ENCODE measurements at regions not wholly inside any gene's neighbourhood (a gene's known extent, or its start where the extent isn't known, plus 50 kb on each side); places are given as distances from the start of the nearest gene placed in this dataset.

DNA sequence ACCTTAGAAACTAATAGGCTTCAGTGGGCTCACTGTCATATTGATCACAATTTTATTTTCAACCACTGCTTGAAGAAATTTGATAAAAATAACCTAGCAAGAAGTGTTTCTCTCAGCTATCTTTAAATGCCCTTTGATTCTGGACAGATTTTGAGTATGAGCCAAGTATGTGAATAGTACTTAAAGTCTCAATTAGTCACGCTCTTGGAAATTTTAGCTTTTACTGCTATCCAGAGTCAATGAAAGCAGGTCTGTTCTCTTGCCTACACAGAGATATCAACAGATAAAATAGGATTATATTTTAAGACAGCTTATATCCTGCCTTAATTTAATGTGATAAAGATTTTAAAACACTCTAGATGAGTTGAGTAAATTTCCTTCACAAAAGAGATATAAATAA is 337.3 kb downstream of the CBLN2 start:
- H3K4me3 ChIP-seq (ENCODE audit: control insufficient read depth in 1 of 7, extremely low read depth in 1 of 7, insufficient read depth in 4 of 7, low read depth in 2 of 7, low read length in 6 of 7), result no peak overlapping the region
- no peak for DNase-seq
- CTCF ChIA-PET, result no interaction called here
- no peaks in the 10 kb centered on the region for H3K36me3 ChIP-seq (ENCODE audit: control insufficient read depth in 4 of 4, insufficient read depth in 4 of 4, low read length in 3 of 4)
- POLR2A ChIA-PET, result no interaction called here
- H3K27ac ChIP-seq (ENCODE audit: insufficient read depth in 1 of 2, low read depth in 1 of 2, low read length in 2 of 2, poor library complexity in 1 of 2, severe bottlenecking in 2 of 2), result no peak overlapping the region
- H3K9me3 ChIP-seq (ENCODE audit: control extremely low read depth in 1 of 5, control insufficient read depth in 4 of 5, insufficient read depth in 2 of 5, low read depth in 1 of 5, low read length in 4 of 5), result no peaks in the 10 kb centered on the region
- no peaks in the 10 kb centered on the region for H3K27me3 ChIP-seq (replicated peaks in 2 of 5; ENCODE audit: control insufficient read depth in 4 of 5, insufficient read depth in 5 of 5, low read length in 4 of 5)
- WGBS (ENCODE audit: insufficient coverage), result no CpG with 5 or more reads among the region's 1 CpG
- no peaks in the 10 kb centered on the region for H3K4me1 ChIP-seq (ENCODE audit: control extremely low read depth in 1 of 4, control insufficient read depth in 4 of 4, insufficient read depth in 4 of 4, low read length in 3 of 4)

DNA sequence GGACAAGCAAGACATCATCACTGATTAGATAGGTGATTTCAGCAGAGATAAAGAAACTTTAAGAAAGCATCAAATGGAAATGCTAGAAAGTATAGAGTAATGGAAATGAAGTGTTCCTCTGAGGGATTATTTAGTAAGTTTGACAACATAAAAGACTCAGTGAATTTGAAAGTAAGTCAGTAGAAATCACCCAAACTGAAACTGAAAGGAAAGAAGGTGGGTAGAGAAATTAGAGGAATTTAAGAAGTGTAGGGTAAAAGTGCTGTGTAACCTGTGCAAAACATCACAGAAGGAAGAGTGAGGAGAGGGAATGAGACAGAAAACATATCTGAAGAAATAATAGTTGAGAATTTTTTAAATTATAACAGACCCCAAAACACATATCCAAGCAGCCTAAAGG is 343.1 kb downstream of the CBLN2 start:
- ChIA-PET POLR2A (no interaction called here), CTCF (no interaction called here)
- DNase-seq, result no peak
- no peak overlapping the region for H3K27ac ChIP-seq (ENCODE audit: insufficient read depth in 1 of 2, low read depth in 1 of 2, low read length in 2 of 2, poor library complexity in 1 of 2, severe bottlenecking in 2 of 2)
- H3K27me3 ChIP-seq (replicated peaks in 2 of 5; ENCODE audit: control insufficient read depth in 4 of 5, insufficient read depth in 5 of 5, low read length in 4 of 5), result no peaks in the 10 kb centered on the region
- H3K4me1 ChIP-seq (ENCODE audit: control extremely low read depth in 1 of 4, control insufficient read depth in 4 of 4, insufficient read depth in 4 of 4, low read length in 3 of 4), result no peaks in the 10 kb centered on the region
- H3K4me3 ChIP-seq (ENCODE audit: control insufficient read depth in 1 of 7, extremely low read depth in 1 of 7, insufficient read depth in 4 of 7, low read depth in 2 of 7, low read length in 6 of 7), result no peak overlapping the region
- no peaks in the 10 kb centered on the region for H3K9me3 ChIP-seq (ENCODE audit: control extremely low read depth in 1 of 5, control insufficient read depth in 4 of 5, insufficient read depth in 2 of 5, low read depth in 1 of 5, low read length in 4 of 5)
- no peaks in the 10 kb centered on the region for H3K36me3 ChIP-seq (ENCODE audit: control insufficient read depth in 4 of 4, insufficient read depth in 4 of 4, low read length in 3 of 4)

DNA sequence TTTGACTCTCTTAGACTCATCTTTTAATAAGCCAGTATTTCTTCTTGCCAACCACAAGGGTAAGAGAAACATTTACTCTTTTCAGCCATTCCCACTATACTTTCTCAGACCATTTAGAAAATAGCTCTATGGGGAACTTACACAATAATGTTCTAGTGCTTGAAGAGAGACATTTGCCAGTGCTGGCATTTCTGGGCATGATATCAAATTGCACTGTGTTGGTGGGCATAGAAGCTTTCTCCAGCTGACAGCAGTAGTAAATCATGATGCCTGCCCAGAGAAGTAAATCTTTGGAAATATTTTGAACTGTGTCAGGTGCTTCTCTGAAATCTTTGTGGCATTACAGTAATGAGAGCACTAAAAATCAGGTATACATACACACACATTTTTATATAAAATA is 346.6 kb downstream of the CBLN2 start:
- no peaks in the 10 kb centered on the region for H3K36me3 ChIP-seq (ENCODE audit: control insufficient read depth in 4 of 4, insufficient read depth in 4 of 4, low read length in 3 of 4)
- H3K4me1 ChIP-seq (ENCODE audit: control extremely low read depth in 1 of 4, control insufficient read depth in 4 of 4, insufficient read depth in 4 of 4, low read length in 3 of 4), result no peaks in the 10 kb centered on the region
- no peak for DNase-seq
- H3K9me3 ChIP-seq (ENCODE audit: control extremely low read depth in 1 of 5, control insufficient read depth in 4 of 5, insufficient read depth in 2 of 5, low read depth in 1 of 5, low read length in 4 of 5), result no peaks in the 10 kb centered on the region
- no peak overlapping the region for H3K4me3 ChIP-seq (ENCODE audit: control insufficient read depth in 1 of 7, extremely low read depth in 1 of 7, insufficient read depth in 4 of 7, low read depth in 2 of 7, low read length in 6 of 7)
- POLR2A ChIA-PET, result no interaction called here
- H3K27ac ChIP-seq (ENCODE audit: insufficient read depth in 1 of 2, low read depth in 1 of 2, low read length in 2 of 2, poor library complexity in 1 of 2, severe bottlenecking in 2 of 2), result no peak overlapping the region
- H3K27me3 ChIP-seq (replicated peaks in 2 of 5; ENCODE audit: control insufficient read depth in 4 of 5, insufficient read depth in 5 of 5, low read length in 4 of 5), result no peaks in the 10 kb centered on the region
- CTCF ChIA-PET, result no interaction called here

DNA sequence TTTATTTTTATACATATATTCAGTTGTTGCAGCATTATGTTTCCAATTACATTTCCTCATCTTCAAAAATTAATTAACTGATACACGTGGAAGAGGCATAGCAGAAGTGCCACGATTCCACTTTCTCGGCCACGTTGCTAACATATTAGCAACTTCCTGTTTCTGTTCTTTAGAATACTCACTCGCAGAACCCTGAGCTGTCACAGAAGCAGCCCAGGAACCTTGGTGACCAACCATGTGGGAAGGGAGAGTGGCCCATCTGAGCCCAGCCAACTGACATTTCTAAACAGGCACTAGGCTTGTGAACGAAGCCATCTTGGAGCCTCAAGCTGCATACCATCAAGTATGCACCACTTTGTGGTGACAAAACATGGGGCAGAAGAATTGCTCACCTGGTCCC is 350.1 kb downstream of the CBLN2 start:
- no peak overlapping the region for H3K27ac ChIP-seq (ENCODE audit: insufficient read depth in 1 of 2, low read depth in 1 of 2, low read length in 2 of 2, poor library complexity in 1 of 2, severe bottlenecking in 2 of 2)
- H3K27me3 ChIP-seq (replicated peaks in 2 of 5; ENCODE audit: control insufficient read depth in 4 of 5, insufficient read depth in 5 of 5, low read length in 4 of 5), result no peaks in the 10 kb centered on the region
- no peak for DNase-seq
- ChIA-PET POLR2A (no interaction called here), CTCF (interaction anchor here (0.6 kb wide), 1 partner anchor 134 kb away, joined by 3 read pairs; no protein-coding TSS in a partner anchor)
- WGBS (ENCODE audit: insufficient coverage), result 87% methylated on average over 3 of the region's 6 CpGs
- no peak overlapping the region for H3K4me3 ChIP-seq (ENCODE audit: control insufficient read depth in 1 of 7, extremely low read depth in 1 of 7, insufficient read depth in 4 of 7, low read depth in 2 of 7, low read length in 6 of 7)
- no peaks in the 10 kb centered on the region for H3K36me3 ChIP-seq (ENCODE audit: control insufficient read depth in 4 of 4, insufficient read depth in 4 of 4, low read length in 3 of 4)
- no peaks in the 10 kb centered on the region for H3K4me1 ChIP-seq (ENCODE audit: control extremely low read depth in 1 of 4, control insufficient read depth in 4 of 4, insufficient read depth in 4 of 4, low read length in 3 of 4)
- H3K9me3 ChIP-seq (ENCODE audit: control extremely low read depth in 1 of 5, control insufficient read depth in 4 of 5, insufficient read depth in 2 of 5, low read depth in 1 of 5, low read length in 4 of 5), result no peaks in the 10 kb centered on the region

DNA sequence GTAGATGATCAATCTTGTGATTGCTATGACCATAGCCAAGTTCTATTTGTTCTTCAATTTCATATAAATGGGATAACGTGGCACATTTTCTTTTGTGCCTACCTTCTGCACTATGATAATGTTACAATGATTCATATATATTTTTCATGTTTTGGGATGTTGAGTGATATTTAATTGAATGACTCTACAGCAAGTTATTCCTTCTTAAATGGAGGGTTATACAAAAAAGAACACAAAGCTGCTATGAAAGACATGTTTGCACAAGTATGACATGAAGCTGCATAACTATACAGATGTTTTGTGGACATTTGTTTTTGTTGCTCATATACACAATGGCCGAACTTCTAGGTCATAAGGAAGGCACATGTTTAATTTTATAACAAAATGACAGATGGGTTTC is 356.2 kb downstream of the CBLN2 start:
- no peak overlapping the region for H3K4me3 ChIP-seq (ENCODE audit: control insufficient read depth in 1 of 7, extremely low read depth in 1 of 7, insufficient read depth in 4 of 7, low read depth in 2 of 7, low read length in 6 of 7)
- DNase-seq, result no peak
- no CpG with 5 or more reads among the region's 2 CpGs for WGBS (ENCODE audit: insufficient coverage)
- H3K36me3 ChIP-seq (ENCODE audit: control insufficient read depth in 4 of 4, insufficient read depth in 4 of 4, low read length in 3 of 4), result no peaks in the 10 kb centered on the region
- POLR2A ChIA-PET, result no interaction called here
- CTCF ChIA-PET, result no interaction called here
- H3K4me1 ChIP-seq (ENCODE audit: control extremely low read depth in 1 of 4, control insufficient read depth in 4 of 4, insufficient read depth in 4 of 4, low read length in 3 of 4), result no peaks in the 10 kb centered on the region
- H3K27me3 ChIP-seq (replicated peaks in 2 of 5; ENCODE audit: control insufficient read depth in 4 of 5, insufficient read depth in 5 of 5, low read length in 4 of 5), result no peaks in the 10 kb centered on the region
- H3K9me3 ChIP-seq (ENCODE audit: control extremely low read depth in 1 of 5, control insufficient read depth in 4 of 5, insufficient read depth in 2 of 5, low read depth in 1 of 5, low read length in 4 of 5), result no peaks in the 10 kb centered on the region
- no peak overlapping the region for H3K27ac ChIP-seq (ENCODE audit: insufficient read depth in 1 of 2, low read depth in 1 of 2, low read length in 2 of 2, poor library complexity in 1 of 2, severe bottlenecking in 2 of 2)

DNA sequence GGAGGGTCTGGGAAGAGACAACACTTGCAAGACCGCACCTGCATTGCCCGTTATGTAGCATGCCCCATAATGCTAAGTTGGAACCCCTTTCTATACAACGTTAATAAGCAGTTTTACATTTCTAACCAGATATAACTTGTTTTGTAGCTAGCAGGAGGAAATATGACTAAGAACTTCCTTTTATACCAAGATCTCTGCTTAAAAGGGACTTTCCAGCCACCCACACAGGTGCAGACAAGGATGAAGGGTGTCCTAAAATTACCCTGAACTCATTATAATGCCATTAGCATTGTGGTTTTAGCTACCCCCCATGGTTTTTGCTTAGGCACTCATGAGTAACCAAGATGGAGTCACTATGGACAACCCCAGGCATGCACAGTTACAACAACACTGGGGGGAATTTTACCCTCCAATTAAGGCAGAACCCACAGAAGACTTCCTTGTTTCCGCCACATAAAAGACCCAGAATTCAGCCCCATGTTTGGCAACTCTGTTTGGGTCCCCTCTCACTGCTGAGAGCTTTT is 362.8 kb downstream of the CBLN2 start:
- no peak for DNase-seq
- no peak overlapping the region for H3K4me3 ChIP-seq (ENCODE audit: control insufficient read depth in 1 of 7, extremely low read depth in 1 of 7, insufficient read depth in 4 of 7, low read depth in 2 of 7, low read length in 6 of 7)
- ChIA-PET POLR2A (no interaction called here), CTCF (no interaction called here)
- peaks cover 0 to 4% (median 0%) of the 10 kb centered on the region in 5 experiments for H3K9me3 ChIP-seq (ENCODE audit: control extremely low read depth in 1 of 5, control insufficient read depth in 4 of 5, insufficient read depth in 2 of 5, low read depth in 1 of 5, low read length in 4 of 5)
- 100% methylated on average over 2 of the region's 4 CpGs for WGBS (ENCODE audit: insufficient coverage)
- no peaks in the 10 kb centered on the region for H3K4me1 ChIP-seq (ENCODE audit: control extremely low read depth in 1 of 4, control insufficient read depth in 4 of 4, insufficient read depth in 4 of 4, low read length in 3 of 4)
- H3K27ac ChIP-seq (ENCODE audit: insufficient read depth in 1 of 2, low read depth in 1 of 2, low read length in 2 of 2, poor library complexity in 1 of 2, severe bottlenecking in 2 of 2), result no peak overlapping the region
- H3K27me3 ChIP-seq (replicated peaks in 2 of 5; ENCODE audit: control insufficient read depth in 4 of 5, insufficient read depth in 5 of 5, low read length in 4 of 5), result no peaks in the 10 kb centered on the region
- H3K36me3 ChIP-seq (ENCODE audit: control insufficient read depth in 4 of 4, insufficient read depth in 4 of 4, low read length in 3 of 4), result no peaks in the 10 kb centered on the region

DNA sequence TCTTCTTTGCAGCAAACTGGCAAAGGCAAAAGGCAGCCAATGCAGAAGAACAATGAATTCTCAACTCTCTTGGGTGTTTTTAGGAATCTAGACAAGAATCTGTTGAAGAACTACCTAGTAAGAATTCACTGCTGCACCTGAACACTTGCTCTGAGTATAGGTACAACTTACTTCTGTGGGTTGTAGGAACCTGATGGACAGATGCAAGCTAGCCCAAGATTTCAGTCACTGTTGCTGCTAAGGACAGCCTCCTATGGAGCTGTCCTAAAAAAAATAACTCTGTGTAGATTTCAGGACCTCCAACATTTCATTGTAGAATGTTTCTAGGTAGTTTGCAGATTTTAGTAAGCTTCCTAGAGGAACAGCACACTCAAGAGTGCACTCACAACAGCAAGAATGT is 363.5 kb downstream of the CBLN2 start:
- ChIA-PET POLR2A (no interaction called here), CTCF (no interaction called here)
- DNase-seq, result no peak
- Histone ChIP-seq H3K27ac (ENCODE audit: insufficient read depth in 1 of 2, low read depth in 1 of 2, low read length in 2 of 2, poor library complexity in 1 of 2, severe bottlenecking in 2 of 2) (no peak overlapping the region), H3K4me1 (ENCODE audit: control extremely low read depth in 1 of 4, control insufficient read depth in 4 of 4, insufficient read depth in 4 of 4, low read length in 3 of 4) (no peaks in the 10 kb centered on the region), H3K9me3 (ENCODE audit: control extremely low read depth in 1 of 5, control insufficient read depth in 4 of 5, insufficient read depth in 2 of 5, low read depth in 1 of 5, low read length in 4 of 5) (peaks cover 0 to 4% (median 0%) of the 10 kb centered on the region in 5 experiments), H3K36me3 (ENCODE audit: control insufficient read depth in 4 of 4, insufficient read depth in 4 of 4, low read length in 3 of 4) (no peaks in the 10 kb centered on the region), H3K4me3 (ENCODE audit: control insufficient read depth in 1 of 7, extremely low read depth in 1 of 7, insufficient read depth in 4 of 7, low read depth in 2 of 7, low read length in 6 of 7) (no peak overlapping the region), H3K27me3 (replicated peaks in 2 of 5; ENCODE audit: control insufficient read depth in 4 of 5, insufficient read depth in 5 of 5, low read length in 4 of 5) (no peaks in the 10 kb centered on the region)
